ENCODE measurements at regions not wholly inside any gene's neighbourhood (a gene's known extent, or its start where the extent isn't known, plus 50 kb on each side); places are given as distances from the start of the nearest gene placed in this dataset.

GRCh38 chr11:114787126-114787525, 108.8 kb downstream of the NXPE2 start:
- TF ChIP-seq CTCF (IDR thresholded peaks at IDR 0.05; ENCODE audit: low read depth, low read length, poor library complexity, severe bottlenecking) (no peak), EZH2phosphoT487 (IDR thresholded peaks at IDR 0.05; ENCODE audit: borderline replicate concordance, low read length) (no peak)
